BJ (cell line): ENCODE measurements at regions not wholly inside any gene's neighbourhood (a gene's known extent, or its start where the extent isn't known, plus 50 kb on each side); places are given as distances from the start of the nearest gene placed in this dataset.
A peak's percentile ranks its signal among the peaks of the same experiment; 100 is the strongest.

ENCODE experiments used
- CTCF ChIA-PET: fragments of 350-600 bp; formaldehyde crosslinking; extraction: SDS; loops from one replicate; lab custom pipeline; 2021; ENCODE audit warnings: antibody characterized with exemption, inconsistent platforms; lab: Yijun Ruan, JAX
- POLR2A ChIA-PET: fragments of 300-600 bp; sonication (Branson Sonifier 250); formaldehyde crosslinking; extraction: SDS; loops from one replicate; lab custom pipeline; 2021; ENCODE audit warnings: antibody characterized with exemption; lab: Charles Lee
- DNase-seq: peaks from one replicate; pipeline ENCODE4 v3.0.0-alpha.2; 2011; ENCODE audit warnings: low read depth
- H3K27me3 ChIP-seq: 2 replicates; pipeline ENCODE4 v1.6.0; 2011; ENCODE audit warnings: low read length; ENCODE audit not compliant: control insufficient read depth, insufficient read depth
- H3K36me3 ChIP-seq: 2 replicates; pipeline ENCODE4 v1.5.1; 2011; ENCODE audit warnings: low read length; ENCODE audit not compliant: control insufficient read depth, insufficient read depth
- H3K4me3 ChIP-seq: 2 replicates; pipeline ENCODE4 v1.5.1; 2011; ENCODE audit warnings: low read depth, mild to moderate bottlenecking, control low read depth, low read length
- CTCF ChIP-seq: IDR thresholded peaks from 2 replicates; pipeline ENCODE4 v1.5.1; 2011; ENCODE audit warnings: low read depth, mild to moderate bottlenecking, control low read depth, inconsistent platforms, low read length, moderate library complexity; ENCODE audit not compliant: insufficient read depth

DNA sequence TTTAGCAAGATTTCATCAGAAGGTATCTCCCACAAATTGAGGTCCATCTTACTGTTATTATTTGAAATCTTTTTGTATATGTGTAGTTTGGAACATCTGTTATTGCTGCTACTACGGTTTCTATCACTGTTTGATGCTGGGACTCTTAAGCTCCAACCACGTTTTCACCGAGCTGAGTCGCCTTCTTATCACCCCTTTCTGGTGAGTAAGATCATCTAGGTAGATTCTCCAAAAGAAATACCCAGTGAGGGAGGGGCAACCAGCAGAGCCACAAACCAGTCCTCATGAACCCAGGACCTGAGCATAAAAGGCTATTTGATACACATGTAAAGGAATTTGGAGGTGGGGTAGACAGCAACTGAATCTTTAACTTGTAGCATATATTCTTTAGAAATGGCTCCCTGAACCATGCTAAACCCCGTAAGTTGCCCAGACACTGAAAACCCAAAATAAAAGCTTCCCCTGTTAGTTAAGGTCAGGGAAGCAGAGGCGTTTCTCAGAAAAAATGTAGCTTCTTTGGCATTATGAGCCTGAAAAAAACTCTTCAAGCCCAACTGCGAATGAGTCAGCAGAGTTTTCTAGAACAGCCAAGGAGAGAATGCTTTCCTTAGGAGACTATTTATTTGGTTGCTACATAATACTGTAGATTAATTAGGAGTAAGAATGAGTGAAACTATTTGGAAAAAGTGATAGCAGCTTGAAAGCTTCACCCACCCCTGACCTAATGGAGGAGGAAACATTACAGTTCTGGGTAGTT lies 53.8 kb upstream of the ATXN3L start:
- TF ChIP-seq CTCF: no peak
- no peak overlapping the region for H3K4me3 ChIP-seq
- H3K27me3 ChIP-seq: no peaks in the 10 kb centered on the region
- peak; percentile 74 for DNase-seq
- ChIA-PET POLR2A (interaction anchor here (0.5 kb wide), 1 partner anchor 15 kb away, joined by 3 read pairs; no protein-coding TSS in a partner anchor), CTCF (interaction anchor here (1.0 kb wide), 1 partner anchor 114 kb away, joined by 3 read pairs; no protein-coding TSS in a partner anchor)
- no peaks in the 10 kb centered on the region for H3K36me3 ChIP-seq

GRCh38 chrX:13373027-13373426 lies 53.2 kb upstream of the ATXN3L start:
- no peak for DNase-seq
- H3K36me3 ChIP-seq: no peaks in the 10 kb centered on the region
- H3K27me3 ChIP-seq: no peaks in the 10 kb centered on the region
- no peak overlapping the region for H3K4me3 ChIP-seq
- ChIA-PET CTCF (interaction anchor here (0.9 kb wide), 1 partner anchor 427 kb away, joined by 4 read pairs; no protein-coding TSS in a partner anchor), POLR2A (no interaction called here)
- no peak for TF ChIP-seq CTCF

GRCh38 chrX:13372203-13372980 lies 52.5 kb upstream of the ATXN3L start:
- CTCF ChIA-PET: interaction anchor here (0.9 kb wide), 2 partner anchors 59 to 426 kb away, joined by 3 to 4 read pairs; no protein-coding TSS in a partner anchor

GRCh38 chrX:13371186-13371585 lies 51.3 kb upstream of the ATXN3L start:
- no peak for DNase-seq
- H3K27me3 ChIP-seq: no peaks in the 10 kb centered on the region
- TF ChIP-seq CTCF: no peak
- no peaks in the 10 kb centered on the region for H3K36me3 ChIP-seq
- ChIA-PET CTCF (interaction anchor here (1.0 kb wide), 1 partner anchor 14 kb away, joined by 3 read pairs; no protein-coding TSS in a partner anchor), POLR2A (no interaction called here)
- H3K4me3 ChIP-seq: no peak overlapping the region

More at GRCh38 chrX:13372203-13372980, 52.5 kb upstream of the ATXN3L start:
- POLR2A ChIA-PET: interaction anchor here (0.5 kb wide), 1 partner anchor 326 kb away, joined by 7 read pairs; no protein-coding TSS in a partner anchor
- TF ChIP-seq CTCF: no peak
- DNase-seq: no peak
- Histone ChIP-seq H3K4me3 (no peak overlapping the region), H3K27me3 (no peaks in the 10 kb centered on the region), H3K36me3 (no peaks in the 10 kb centered on the region)

DNA sequence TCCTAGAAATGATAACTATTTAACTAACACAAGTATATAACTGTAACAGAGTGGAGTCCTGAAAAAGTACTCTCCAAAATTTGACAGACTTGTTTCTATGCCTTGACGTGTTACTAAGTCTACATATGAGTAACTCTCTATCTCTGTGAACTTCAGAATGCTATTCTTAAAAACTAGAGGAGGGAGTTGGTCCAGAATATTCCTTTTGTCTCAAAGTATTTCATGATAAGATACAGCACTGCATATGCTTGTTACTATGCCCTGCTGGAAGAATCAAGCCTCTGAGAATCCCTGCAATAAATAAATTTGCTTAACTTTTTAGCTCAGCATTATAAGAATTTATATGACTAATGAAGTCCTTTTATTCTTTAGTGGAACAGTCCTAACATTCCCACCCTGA lies 50.9 kb upstream of the ATXN3L start:
- no peaks in the 10 kb centered on the region for H3K27me3 ChIP-seq
- POLR2A ChIA-PET: no interaction called here
- DNase-seq: no peak
- H3K36me3 ChIP-seq: no peaks in the 10 kb centered on the region
- no peak for TF ChIP-seq CTCF
- no peak overlapping the region for H3K4me3 ChIP-seq
- CTCF ChIA-PET: interaction anchor here (1.0 kb wide), 1 partner anchor 13 kb away, joined by 3 read pairs; no protein-coding TSS in a partner anchor
